ENCODE measurements at regions not wholly inside any gene's neighbourhood (a gene's known extent, or its start where the extent isn't known, plus 50 kb on each side); places are given as distances from the start of the nearest gene placed in this dataset.

DNA sequence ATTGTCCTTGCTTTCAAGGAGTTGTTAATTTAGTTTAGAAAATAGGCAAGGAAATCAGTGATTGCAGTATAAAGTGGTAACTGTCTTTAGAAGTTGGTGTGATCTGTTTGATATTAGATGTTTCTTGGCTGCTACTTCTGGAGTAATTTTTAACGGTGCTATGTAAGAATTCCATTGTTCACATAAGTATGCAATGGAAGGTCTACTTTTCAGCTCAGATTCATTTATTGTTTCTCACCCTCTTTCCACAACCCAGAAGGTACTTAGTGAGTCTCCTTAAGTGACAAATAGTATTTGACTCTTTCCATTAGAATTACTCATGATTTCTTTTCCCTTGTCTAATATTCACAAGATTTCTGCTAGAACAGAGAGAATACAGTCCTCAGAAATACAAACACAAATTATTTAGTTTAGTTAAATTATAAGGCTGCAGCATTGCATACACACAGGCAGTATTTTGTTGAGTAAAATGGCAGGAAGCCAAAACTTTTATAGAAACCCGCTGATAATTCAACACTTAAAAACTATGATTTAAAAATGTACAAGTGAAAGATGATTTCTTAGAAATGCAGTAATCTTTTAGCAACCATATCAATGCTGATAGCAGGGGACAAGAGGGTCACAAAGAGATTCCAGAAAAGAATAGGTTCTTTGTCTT lies 554.3 kb downstream of the CD109 start:
- no peak for TF ChIP-seq RAD21 (IDR thresholded peaks at IDR 0.05; ENCODE audit: low read depth)
- no peak for TF ChIP-seq YY1 (IDR thresholded peaks at IDR 0.05; ENCODE audit: low read depth)
- no peak for TF ChIP-seq CEBPB (IDR thresholded peaks at IDR 0.05)
- no peak for TF ChIP-seq EP300 (IDR thresholded peaks at IDR 0.05; ENCODE audit: borderline replicate concordance)
- TF ChIP-seq TAF1 (IDR thresholded peaks at IDR 0.05; ENCODE audit: low read depth) = no peak
- no peak for TF ChIP-seq REST (IDR thresholded peaks at IDR 0.05; ENCODE audit: low read depth)

Data from Ishikawa (cell line).